ENCODE measurements at regions not wholly inside any gene's neighbourhood (a gene's known extent, or its start where the extent isn't known, plus 50 kb on each side); places are given as distances from the start of the nearest gene placed in this dataset.
"Not testable (repeated sequence)": the region's sequence is repeated elsewhere in the genome, so short reads cannot be mapped to it uniquely, and the experiment has no call there.

DNA sequence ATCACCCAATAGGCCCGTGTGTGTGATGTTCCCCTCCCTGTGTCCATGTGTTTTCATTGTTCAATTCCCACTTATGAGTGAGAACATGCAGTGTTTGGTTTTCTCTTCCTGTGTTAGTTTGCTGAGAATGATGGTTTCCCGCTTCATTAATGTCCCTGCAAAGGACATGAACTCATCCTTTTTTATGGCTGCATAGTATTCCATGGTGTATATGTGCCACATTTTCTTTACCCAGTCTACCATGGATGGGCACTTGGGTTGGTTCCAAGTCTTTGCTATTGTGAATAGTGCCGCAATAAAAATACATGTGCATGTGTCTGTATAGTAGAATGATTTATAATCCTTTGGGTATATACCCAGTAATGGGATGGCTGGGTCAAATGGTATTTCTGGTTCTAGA lies 568.1 kb downstream of the MATN1 start:
- TF ChIP-seq POLR2AphosphoS5, POLR2A (IDR thresholded peaks at IDR 0.05; ENCODE audit: low read depth, low read length): not testable (repeated sequence)
